Mucosa of descending colon (tissue), 3 donors: ENCODE measurements at regions not wholly inside any gene's neighbourhood (a gene's known extent, or its start where the extent isn't known, plus 50 kb on each side); places are given as distances from the start of the nearest gene placed in this dataset.

Source experiments
- ATAC-seq: fragments of 200-7000 bp; cut with Tn5 transposase; one replicate; pipeline ENCODE4 v1.9.1; 2020; ENCODE audit warnings: mild to moderate bottlenecking, moderate library complexity
- DNase-seq, 3 donors: peaks; one replicate each; pipeline ENCODE4 v3.0.0-alpha.2; 2020
- H3K36me3 ChIP-seq: fragments of 200-600 bp; one replicate; pipeline ENCODE4 v1.8.0; 2021; ENCODE audit warnings: low read depth, mild to moderate bottlenecking
- H3K4me1 ChIP-seq: fragments of 200-600 bp; one replicate; pipeline ENCODE4 v1.8.0; 2021; ENCODE audit warnings: low read depth, mild to moderate bottlenecking
- H3K4me3 ChIP-seq: fragments of 200-600 bp; one replicate; pipeline ENCODE4 v1.8.0; 2021; ENCODE audit warnings: mild to moderate bottlenecking
- H3K9me3 ChIP-seq: fragments of 200-600 bp; one replicate; pipeline ENCODE4 v1.8.0; 2021; ENCODE audit warnings: mild to moderate bottlenecking
- CTCF ChIP-seq: fragments of 200-600 bp; IDR thresholded peaks from one replicate; pipeline ENCODE4 v1.8.0; 2022; ENCODE audit warnings: antibody characterized with exemption, mild to moderate bottlenecking
- intact Hi-C, 2 donors: fragments of 100-400 bp; cut with DNase I in 1 of 2; cut with micrococcal nuclease in 1 of 2; formaldehyde crosslinking; loops; one replicate each; pipeline versions ENCODE4 v1.11.0 to v1.11.1; 2022; cut with DNase I, micrococcal nuclease
- donor health status: DM: no; HTN: no; CAD: no; lungs with moderate emphysema.
- donor health status: DM: no; HTN: no; CAD: no.
- donor health status: DM: no; HTN: yes; CAD: no.

- DNase-seq (no peak), ATAC-seq (no peak)
- H3K4me1 ChIP-seq: no peaks in the 10 kb centered on the region
- H3K9me3 ChIP-seq: no peaks in the 10 kb centered on the region
- intact Hi-C loops: no loop called here
- H3K4me3 ChIP-seq: no peak overlapping the region
- H3K36me3 ChIP-seq: no peaks in the 10 kb centered on the region
- no peak for TF ChIP-seq CTCF
These were observed 487.8 kb downstream of the BCOR start for GRCh38 chrX:39609941-39610340.

GRCh38 chrX:39611468-39611867 is 486.3 kb downstream of the BCOR start:
- H3K4me3 ChIP-seq: no peak overlapping the region
- TF ChIP-seq CTCF: no peak
- H3K36me3 ChIP-seq: no peaks in the 10 kb centered on the region
- intact Hi-C loops: no loop called here
- no peaks in the 10 kb centered on the region for H3K4me1 ChIP-seq
- no peak for ATAC-seq
- DNase-seq: no peak
- H3K9me3 ChIP-seq: no peaks in the 10 kb centered on the region

GRCh38 chrX:39613482-39613995 is 484.2 kb downstream of the BCOR start:
- DNase-seq (peak in 2 of 3 donors; percentile 46 to 51), ATAC-seq (peak; percentile 73)
- TF ChIP-seq CTCF: no peak
- Histone ChIP-seq H3K4me3 (no peak overlapping the region), H3K9me3 (no peaks in the 10 kb centered on the region), H3K4me1 (no peaks in the 10 kb centered on the region), H3K36me3 (no peaks in the 10 kb centered on the region)
- intact Hi-C loops: no loop called here

GRCh38 chrX:39613997-39614679 is 483.6 kb downstream of the BCOR start:
- DNase-seq (no peak), ATAC-seq (peak; percentile 15)
- no peaks in the 10 kb centered on the region for H3K9me3 ChIP-seq
- H3K4me1 ChIP-seq: no peaks in the 10 kb centered on the region
- TF ChIP-seq CTCF: no peak
- H3K4me3 ChIP-seq: no peak overlapping the region
- no peaks in the 10 kb centered on the region for H3K36me3 ChIP-seq
- intact Hi-C loops: no loop called here

- intact Hi-C loops: no loop called here
- TF ChIP-seq CTCF: no peak
- Histone ChIP-seq H3K9me3 (no peaks in the 10 kb centered on the region), H3K36me3 (no peaks in the 10 kb centered on the region), H3K4me3 (no peak overlapping the region), H3K4me1 (no peaks in the 10 kb centered on the region)
- DNase-seq (no peak), ATAC-seq (peak; percentile 20)
These were observed 483.1 kb downstream of the BCOR start for GRCh38 chrX:39614680-39614998.
